Common myeloid progenitor, CD34-positive (primary cell): ENCODE measurements at regions not wholly inside any gene's neighbourhood (a gene's known extent, or its start where the extent isn't known, plus 50 kb on each side); places are given as distances from the start of the nearest gene placed in this dataset.
A peak's percentile ranks its signal among the peaks of the same experiment; 100 is the strongest.

Source experiments
- CTCF ChIA-PET: fragments of 350-600 bp; sonication (Branson Sonifier 250); formaldehyde crosslinking; loops from one replicate; lab custom pipeline; 2021; ENCODE audit warnings: antibody characterized with exemption; lab: Charles Lee
- POLR2A ChIA-PET: fragments of 350-600 bp; sonication (Branson Sonifier 250); formaldehyde crosslinking; loops from one replicate; lab custom pipeline; 2021; ENCODE audit warnings: antibody characterized with exemption; lab: Charles Lee
- DNase-seq, 3 donors: peaks; one replicate each; pipeline versions ENCODE4 v3.0.0 to v3.0.0-alpha.2; 2013
- H3K27ac ChIP-seq, 2 experiments: 1 replicate in 1 of 2; 2 replicates in 1 of 2; pipeline ENCODE4 v1.7.0; 2013; ENCODE audit warnings: inconsistent platforms in 2 of 2, low read length in 2 of 2, mild to moderate bottlenecking in 2 of 2, low read depth in 1 of 2, moderate library complexity in 1 of 2; ENCODE audit not compliant: severe bottlenecking in 2 of 2, insufficient read depth in 1 of 2, poor library complexity in 1 of 2
- H3K27me3 ChIP-seq, 5 experiments: replicated peaks in 2 of 5; 1 replicate in 3 of 5; 2 replicates in 2 of 5; pipeline versions ENCODE4 v1.6.1 to v1.7.0; 2013; ENCODE audit warnings: low read length in 4 of 5, mild to moderate bottlenecking in 2 of 5, moderate library complexity in 2 of 5, inconsistent platforms in 1 of 5; ENCODE audit not compliant: insufficient read depth in 5 of 5, control insufficient read depth in 4 of 5
- H3K36me3 ChIP-seq, 4 experiments: 1 replicate in 2 of 4; 2 replicates in 2 of 4; pipeline versions ENCODE4 v1.6.1 to v1.7.0; 2013; ENCODE audit warnings: low read length in 3 of 4, control low read depth in 1 of 4, mild to moderate bottlenecking in 1 of 4; ENCODE audit not compliant: control insufficient read depth in 4 of 4, insufficient read depth in 4 of 4
- H3K4me1 ChIP-seq, 4 experiments: 1 replicate in 3 of 4; 2 replicates in 1 of 4; pipeline versions ENCODE4 v1.6.1 to v1.7.1; 2013; ENCODE audit warnings: low read length in 3 of 4, mild to moderate bottlenecking in 3 of 4, control low read depth in 1 of 4, inconsistent platforms in 1 of 4, moderate library complexity in 1 of 4; ENCODE audit not compliant: control insufficient read depth in 4 of 4, insufficient read depth in 4 of 4; ENCODE audit errors: control extremely low read depth in 1 of 4
- H3K4me3 ChIP-seq, 7 experiments: 1 replicate in 4 of 7; 2 replicates in 3 of 7; pipeline versions ENCODE4 v1.5.1 to v1.7.0; 2013; ENCODE audit warnings: mild to moderate bottlenecking in 7 of 7, low read length in 6 of 7, moderate library complexity in 6 of 7, inconsistent platforms in 2 of 7, low read depth in 2 of 7, control low read depth in 1 of 7; ENCODE audit not compliant: insufficient read depth in 4 of 7, control insufficient read depth in 1 of 7; ENCODE audit errors: extremely low read depth in 1 of 7
- H3K9me3 ChIP-seq, 5 experiments: 1 replicate in 4 of 5; 2 replicates in 1 of 5; pipeline versions ENCODE4 v1.6.1 to v1.7.1; 2013; ENCODE audit warnings: low read length in 4 of 5, mild to moderate bottlenecking in 2 of 5, inconsistent platforms in 1 of 5, low read depth in 1 of 5, moderate library complexity in 1 of 5; ENCODE audit not compliant: control insufficient read depth in 4 of 5, insufficient read depth in 2 of 5; ENCODE audit errors: control extremely low read depth in 1 of 5
- WGBS: methylation state at CpG from one replicate; pipeline ENCODE4 v1.1.5; 2013; ENCODE audit not compliant: insufficient coverage; 5-methylcytosine and 5-hydroxymethylcytosine counted together

GRCh38 chr11:93248602-93249001, 50.8 kb upstream of the SLC36A4 start:
- ChIA-PET CTCF (interaction anchor here (1.0 to 2.4 kb wide), 5 partner anchors 9 to 404 kb away, joined by 3 to 10 read pairs (median 4); no protein-coding TSS in a partner anchor), POLR2A (no interaction called here)
- Histone ChIP-seq H3K9me3 (no peaks in the 10 kb centered on the region), H3K4me3 (no peak overlapping the region), H3K4me1 (no peaks in the 10 kb centered on the region), H3K27me3 (no peaks in the 10 kb centered on the region), H3K27ac (no peak overlapping the region), H3K36me3 (no peaks in the 10 kb centered on the region)
- peak in 2 of 3 donors; percentile 12 to 17 for DNase-seq
- 9% methylated on average over 1 of the region's 1 CpG for WGBS

- 71% methylated on average over 6 of the region's 7 CpGs for WGBS
- no peaks in the 10 kb centered on the region for H3K9me3 ChIP-seq
- no peak overlapping the region for H3K4me3 ChIP-seq
- no peaks in the 10 kb centered on the region for H3K27me3 ChIP-seq
- H3K27ac ChIP-seq: no peak overlapping the region
- ChIA-PET POLR2A (interaction anchor here (0.6 kb wide), 1 partner anchor 144 kb away, joined by 3 read pairs; no protein-coding TSS in a partner anchor), CTCF (interaction anchor here (1.0 to 2.4 kb wide), 6 partner anchors 8 to 403 kb away, joined by 3 to 10 read pairs (median 4); no protein-coding TSS in a partner anchor)
- no peak for DNase-seq
- no peaks in the 10 kb centered on the region for H3K36me3 ChIP-seq
- H3K4me1 ChIP-seq: no peaks in the 10 kb centered on the region
Measured at GRCh38 chr11:93249459-93250220, 51.8 kb upstream of the SLC36A4 start.

GRCh38 chr11:93250326-93250725, 52.5 kb upstream of the SLC36A4 start:
- DNase-seq: no peak
- Histone ChIP-seq H3K9me3 (no peaks in the 10 kb centered on the region), H3K4me1 (no peaks in the 10 kb centered on the region), H3K27ac (no peak overlapping the region), H3K4me3 (no peak overlapping the region), H3K27me3 (no peaks in the 10 kb centered on the region), H3K36me3 (no peaks in the 10 kb centered on the region)
- CTCF ChIA-PET: interaction anchor here (1.4 to 2.4 kb wide), 2 partner anchors 13 to 296 kb away, joined by 3 to 10 read pairs; no protein-coding TSS in a partner anchor
- WGBS: 90% methylated on average over 2 of the region's 4 CpGs
- POLR2A ChIA-PET: no interaction called here

- Histone ChIP-seq H3K4me3 (no peak overlapping the region), H3K36me3 (no peaks in the 10 kb centered on the region), H3K9me3 (no peaks in the 10 kb centered on the region), H3K4me1 (no peaks in the 10 kb centered on the region), H3K27me3 (no peaks in the 10 kb centered on the region), H3K27ac (no peak overlapping the region)
- CTCF ChIA-PET: no interaction called here
- no peak for DNase-seq
- WGBS: 100% methylated on average over 1 of the region's 1 CpG
- POLR2A ChIA-PET: no interaction called here
Measured at GRCh38 chr11:93251922-93252321, 54.1 kb upstream of the SLC36A4 start.

- no peaks in the 10 kb centered on the region for H3K36me3 ChIP-seq
- no peak for DNase-seq
- CTCF ChIA-PET: no interaction called here
- no peaks in the 10 kb centered on the region for H3K9me3 ChIP-seq
- H3K27me3 ChIP-seq: no peaks in the 10 kb centered on the region
- POLR2A ChIA-PET: no interaction called here
- H3K27ac ChIP-seq: no peak overlapping the region
- WGBS: no CpG with 5 or more reads among the region's 1 CpG
- H3K4me1 ChIP-seq: no peaks in the 10 kb centered on the region
- no peak overlapping the region for H3K4me3 ChIP-seq
Measured at GRCh38 chr11:93253111-93253510, 55.3 kb upstream of the SLC36A4 start.

GRCh38 chr11:93256623-93257022, 58.8 kb upstream of the SLC36A4 start:
- POLR2A ChIA-PET: no interaction called here
- Histone ChIP-seq H3K4me3 (no peak overlapping the region), H3K36me3 (no peaks in the 10 kb centered on the region), H3K27me3 (no peaks in the 10 kb centered on the region), H3K9me3 (peaks cover 1 to 13% (median 5%) of the 10 kb centered on the region in 5 experiments), H3K27ac (no peak overlapping the region), H3K4me1 (no peaks in the 10 kb centered on the region)
- no peak for DNase-seq
- CTCF ChIA-PET: interaction anchor here (1.1 kb wide), 1 partner anchor 22 kb away, joined by 4 read pairs; no protein-coding TSS in a partner anchor

GRCh38 chr11:93267383-93267782, 63.2 kb upstream of the DEUP1 start:
- H3K36me3 ChIP-seq: no peaks in the 10 kb centered on the region
- H3K27ac ChIP-seq: no peak overlapping the region
- POLR2A ChIA-PET: no interaction called here
- H3K27me3 ChIP-seq: no peaks in the 10 kb centered on the region
- H3K9me3 ChIP-seq: peaks cover 0 to 3% (median 0%) of the 10 kb centered on the region in 5 experiments
- H3K4me1 ChIP-seq: no peaks in the 10 kb centered on the region
- CTCF ChIA-PET: interaction anchor here (1.0 kb wide), 1 partner anchor 18 kb away, joined by 4 read pairs; no protein-coding TSS in a partner anchor
- no peak overlapping the region for H3K4me3 ChIP-seq
- no peak for DNase-seq
- 100% methylated on average over 3 of the region's 5 CpGs for WGBS
